CD4-positive, alpha-beta T cell treated with Interleukin-15 for 1 hour (primary cell): ENCODE measurements at regions not wholly inside any gene's neighbourhood (a gene's known extent, or its start where the extent isn't known, plus 50 kb on each side); places are given as distances from the start of the nearest gene placed in this dataset.
"Not testable (repeated sequence)": the region's sequence is repeated elsewhere in the genome, so short reads cannot be mapped to it uniquely, and the experiment has no call there.

ENCODE experiments used
- DNase-seq: peaks from one replicate; pipeline ENCODE4 v3.0.0-alpha.2; 2020

GRCh38 chr22:34608540-34609115, 457.3 kb upstream of the ISX start:
- DNase-seq: no peak

- no peak for DNase-seq
Measured at GRCh38 chr22:34609646-34610045, 456.3 kb upstream of the ISX start.

GRCh38 chr22:34620161-34620560, 445.8 kb upstream of the ISX start:
- DNase-seq: no peak

GRCh38 chr22:34620832-34621231, 445.1 kb upstream of the ISX start:
- DNase-seq: no peak

GRCh38 chr22:34622602-34623001, 443.4 kb upstream of the ISX start:
- no peak for DNase-seq

- no peak for DNase-seq
Measured at GRCh38 chr22:34623580-34623979, 442.4 kb upstream of the ISX start.

- DNase-seq: not testable (repeated sequence)
Measured at GRCh38 chr22:34625892-34626291, 440.1 kb upstream of the ISX start.

GRCh38 chr22:34638128-34638527, 427.8 kb upstream of the ISX start:
- no peak for DNase-seq

- no peak for DNase-seq
Measured at GRCh38 chr22:34639911-34640310, 426.0 kb upstream of the ISX start.

GRCh38 chr22:34645375-34645774, 420.6 kb upstream of the ISX start:
- DNase-seq: no peak

- DNase-seq: no peak
Measured at GRCh38 chr22:34669001-34669400, 397.0 kb upstream of the ISX start.

- DNase-seq: not testable (repeated sequence)
Measured at GRCh38 chr22:34683031-34683430, 382.9 kb upstream of the ISX start.

- DNase-seq: not testable (repeated sequence)
Measured at GRCh38 chr22:34684278-34684677, 381.7 kb upstream of the ISX start.

GRCh38 chr22:34687116-34687515, 378.8 kb upstream of the ISX start:
- DNase-seq: no peak

GRCh38 chr22:34688825-34689224, 377.1 kb upstream of the ISX start:
- DNase-seq: no peak

GRCh38 chr22:34696557-34696956, 369.4 kb upstream of the ISX start:
- DNase-seq: no peak

- DNase-seq: no peak
Measured at GRCh38 chr22:34702279-34702678, 363.7 kb upstream of the ISX start.

GRCh38 chr22:34709641-34710040, 356.3 kb upstream of the ISX start:
- no peak for DNase-seq

GRCh38 chr22:34722901-34723300, 343.1 kb upstream of the ISX start:
- no peak for DNase-seq

GRCh38 chr22:34736081-34736480, 329.9 kb upstream of the ISX start:
- DNase-seq: no peak

- DNase-seq: no peak
Measured at GRCh38 chr22:34738661-34739400, 327.1 kb upstream of the ISX start.

- no peak for DNase-seq
Measured at GRCh38 chr22:34743110-34743751, 322.7 kb upstream of the ISX start.

GRCh38 chr22:34760276-34761008, 305.5 kb upstream of the ISX start:
- DNase-seq: no peak

- no peak for DNase-seq
Measured at GRCh38 chr22:34761111-34761510, 304.8 kb upstream of the ISX start.
